BLaER1 (cell line): ENCODE measurements at regions not wholly inside any gene's neighbourhood (a gene's known extent, or its start where the extent isn't known, plus 50 kb on each side); places are given as distances from the start of the nearest gene placed in this dataset.
"Not testable (repeated sequence)": the region's sequence is repeated elsewhere in the genome, so short reads cannot be mapped to it uniquely, and the experiment has no call there.

Source experiments
- H3K27ac ChIP-seq: shearing (Covaris generic); formaldehyde crosslinking; 2 replicates; pipeline ENCODE4 v1.8.1; 2022
- H3K27me3 ChIP-seq: shearing (Covaris generic); formaldehyde crosslinking; 2 replicates; pipeline ENCODE4 v1.8.1; 2022
- H3K36me3 ChIP-seq: shearing (Covaris generic); formaldehyde crosslinking; 2 replicates; pipeline ENCODE4 v1.8.1; 2022
- H3K4me1 ChIP-seq: shearing (Covaris generic); formaldehyde crosslinking; 2 replicates; pipeline ENCODE4 v1.8.1; 2022
- H3K4me2 ChIP-seq: shearing (Covaris generic); formaldehyde crosslinking; 2 replicates; pipeline ENCODE4 v1.8.1; 2022
- H3K4me3 ChIP-seq: shearing (Covaris generic); formaldehyde crosslinking; 2 replicates; pipeline ENCODE4 v1.8.1; 2022
- H3K9ac ChIP-seq: shearing (Covaris generic); formaldehyde crosslinking; 2 replicates; pipeline ENCODE4 v1.8.1; 2022
- H3K9me3 ChIP-seq: shearing (Covaris generic); formaldehyde crosslinking; 2 replicates; pipeline ENCODE4 v1.8.1; 2022
- H4K20me1 ChIP-seq: shearing (Covaris generic); formaldehyde crosslinking; 2 replicates; pipeline ENCODE4 v1.8.1; 2022
- Cebpa-rat ChIP-seq: shearing (Covaris generic); IDR thresholded peaks from 2 replicates; pipeline ENCODE4 v1.8.1; 2022

DNA sequence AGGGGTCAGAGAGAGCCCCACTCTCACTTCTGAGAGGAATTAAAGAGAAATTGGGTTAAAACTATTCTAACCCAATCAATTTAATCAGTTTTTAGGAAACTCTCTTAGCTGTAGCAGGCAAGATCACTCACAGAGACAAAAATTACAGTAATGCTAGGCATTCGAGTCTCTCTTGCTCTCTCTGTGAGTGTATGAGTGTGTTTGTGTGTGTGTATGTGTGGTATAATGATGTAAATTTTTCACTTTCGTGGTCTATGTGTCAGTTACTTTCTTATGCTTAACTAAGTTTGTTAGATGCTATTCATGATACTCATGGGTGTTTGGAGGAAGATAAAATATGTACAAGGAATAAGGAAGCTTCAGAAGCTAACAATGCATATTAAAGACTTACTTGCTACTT is 131.3 kb downstream of the FASLG start:
- Histone ChIP-seq H3K36me3 (no peaks in the 10 kb centered on the region), H3K4me1 (no peaks in the 10 kb centered on the region), H4K20me1 (no peaks in the 10 kb centered on the region), H3K27me3 (no peaks in the 10 kb centered on the region), H3K27ac (no peak overlapping the region), H3K4me3 (no peak overlapping the region), H3K9me3 (no peaks in the 10 kb centered on the region), H3K9ac (no peak overlapping the region), H3K4me2 (no peak overlapping the region)
- no peak for TF ChIP-seq Cebpa-rat

DNA sequence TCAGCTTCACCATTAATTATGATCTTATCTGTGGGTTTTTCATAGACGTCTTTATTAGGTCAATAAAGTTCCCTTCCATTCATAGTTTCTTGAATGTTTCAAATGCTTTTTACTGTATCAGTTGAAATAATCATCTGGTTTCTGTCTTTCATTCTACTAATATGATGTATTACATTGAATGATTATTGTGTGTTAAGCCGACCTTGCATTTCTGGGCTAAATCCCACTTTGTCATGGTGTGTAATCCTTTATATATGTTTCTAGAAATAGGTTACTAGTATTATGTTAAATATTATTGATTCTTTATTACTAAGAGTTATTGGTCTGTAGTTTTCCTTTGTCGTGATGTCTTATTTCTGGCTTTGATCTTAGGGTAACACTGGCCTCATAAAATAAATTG is 134.9 kb downstream of the FASLG start:
- H3K9ac ChIP-seq: no peak overlapping the region
- H3K27ac ChIP-seq: no peak overlapping the region
- H4K20me1 ChIP-seq: no peaks in the 10 kb centered on the region
- H3K4me2 ChIP-seq: no peak overlapping the region
- H3K27me3 ChIP-seq: no peaks in the 10 kb centered on the region
- H3K4me3 ChIP-seq: no peak overlapping the region
- TF ChIP-seq Cebpa-rat: no peak
- no peaks in the 10 kb centered on the region for H3K4me1 ChIP-seq
- H3K36me3 ChIP-seq: no peaks in the 10 kb centered on the region
- H3K9me3 ChIP-seq: no peaks in the 10 kb centered on the region

DNA sequence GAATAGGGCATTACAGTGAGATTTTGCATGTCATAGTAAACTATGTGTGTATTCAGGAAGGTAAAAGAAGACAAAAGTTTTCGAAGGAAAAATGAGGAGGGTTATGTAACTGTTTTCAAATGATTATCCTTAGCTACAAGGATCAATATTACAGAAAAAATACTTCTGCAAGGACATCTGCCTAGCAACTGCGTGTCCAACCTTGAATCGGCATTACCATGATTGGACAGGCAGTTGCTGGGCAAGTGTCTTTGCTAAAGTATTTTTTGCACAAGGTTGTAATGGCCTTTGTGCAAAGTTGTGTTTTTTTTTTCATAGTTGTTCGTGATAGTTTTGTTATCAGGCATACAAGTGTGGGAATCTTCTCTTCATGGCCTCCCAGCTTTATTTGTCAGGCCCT is 136.8 kb downstream of the FASLG start:
- Histone ChIP-seq H3K9me3 (no peaks in the 10 kb centered on the region), H3K36me3 (no peaks in the 10 kb centered on the region), H3K27me3 (no peaks in the 10 kb centered on the region), H3K4me1 (no peaks in the 10 kb centered on the region), H3K27ac (no peak overlapping the region), H3K4me2 (no peak overlapping the region), H4K20me1 (no peaks in the 10 kb centered on the region), H3K4me3 (no peak overlapping the region), H3K9ac (no peak overlapping the region)
- TF ChIP-seq Cebpa-rat: no peak

DNA sequence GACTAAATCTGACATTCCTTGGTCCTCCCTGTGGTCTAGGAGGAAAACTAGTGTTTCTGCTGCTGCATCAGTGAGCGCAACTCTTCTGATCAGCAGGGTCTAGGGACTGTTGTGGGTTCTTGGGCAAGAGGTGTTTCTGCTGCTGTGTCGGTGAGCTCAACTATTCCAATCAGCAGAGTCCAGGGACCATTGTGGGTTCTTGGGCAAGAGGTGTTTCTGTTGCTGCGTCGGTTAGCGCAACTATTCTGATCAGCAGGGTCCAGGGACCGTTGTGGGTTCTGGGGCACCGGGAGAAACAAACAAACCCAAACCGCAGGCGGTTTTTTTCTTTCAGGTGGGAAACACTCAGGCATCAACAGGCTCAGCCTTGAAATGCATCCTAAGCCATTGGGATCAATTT is 140.9 kb downstream of the FASLG start:
- H3K4me1 ChIP-seq, H3K36me3 ChIP-seq, H3K4me3 ChIP-seq, H3K9ac ChIP-seq, H3K27ac ChIP-seq, H3K4me2 ChIP-seq, H4K20me1 ChIP-seq, H3K27me3 ChIP-seq: not testable (repeated sequence)
- peaks cover 20% of the 10 kb centered on the region for H3K9me3 ChIP-seq

DNA sequence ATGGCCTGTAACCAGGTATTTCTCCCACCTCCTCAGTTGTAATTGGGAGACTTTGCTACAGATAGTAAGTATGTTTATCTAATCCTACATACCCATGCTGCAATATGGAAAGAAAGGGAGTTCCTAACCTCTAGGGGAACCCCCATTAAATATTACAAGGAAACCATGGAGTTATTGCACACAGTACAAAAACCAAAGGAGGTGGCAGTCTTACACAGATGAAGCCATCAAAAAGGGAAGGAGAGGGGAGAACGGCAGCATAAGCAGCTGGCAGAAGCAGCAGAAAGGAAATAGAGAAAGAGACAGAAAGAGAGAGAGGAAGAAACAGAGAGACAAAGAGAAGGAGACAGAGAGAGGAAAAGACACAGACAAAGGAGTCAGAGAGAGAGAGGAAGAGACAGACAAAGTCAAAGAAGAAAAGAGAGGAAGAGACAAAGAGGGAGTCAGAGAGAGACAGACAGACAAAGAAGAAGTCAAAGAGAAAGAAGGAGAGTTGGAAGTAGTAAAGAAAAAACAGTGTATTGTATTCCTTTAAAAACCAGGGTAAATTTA is 142.9 kb downstream of the FASLG start:
- Histone ChIP-seq H3K4me1 (no peaks in the 10 kb centered on the region), H3K9me3 (peaks cover 20% of the 10 kb centered on the region), H3K27me3 (no peaks in the 10 kb centered on the region), H3K36me3 (no peaks in the 10 kb centered on the region), H3K9ac (no peak overlapping the region), H3K27ac (no peak overlapping the region), H3K4me2 (no peak overlapping the region), H3K4me3 (no peak overlapping the region), H4K20me1 (no peaks in the 10 kb centered on the region)
- TF ChIP-seq Cebpa-rat: no peak

DNA sequence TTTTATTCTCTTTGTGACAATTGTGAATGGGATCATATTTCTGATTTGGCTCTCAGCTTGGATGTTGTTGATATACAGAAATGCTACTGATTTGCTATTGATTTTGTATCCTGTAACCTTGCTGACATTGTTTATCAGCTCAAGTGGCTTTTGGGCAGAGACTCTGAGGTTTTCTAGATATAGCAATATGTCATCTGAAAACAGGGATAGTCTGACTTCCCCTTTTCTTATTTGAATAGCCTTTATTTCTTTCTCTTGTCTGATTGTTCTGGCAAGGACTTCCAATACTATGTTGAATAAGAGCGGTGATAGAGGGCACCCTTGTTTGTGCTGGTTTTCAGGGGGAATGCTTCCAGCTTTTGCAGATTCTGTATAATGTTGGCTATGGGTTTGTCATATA is 150.8 kb downstream of the FASLG start:
- Histone ChIP-seq H3K27me3 (no peaks in the 10 kb centered on the region), H3K9me3 (peaks cover 14% of the 10 kb centered on the region), H3K4me1 (no peaks in the 10 kb centered on the region), H3K4me3 (no peak overlapping the region), H3K4me2 (no peak overlapping the region), H3K27ac (no peak overlapping the region), H3K36me3 (no peaks in the 10 kb centered on the region), H3K9ac (no peak overlapping the region), H4K20me1 (no peaks in the 10 kb centered on the region)
- no peak for TF ChIP-seq Cebpa-rat

DNA sequence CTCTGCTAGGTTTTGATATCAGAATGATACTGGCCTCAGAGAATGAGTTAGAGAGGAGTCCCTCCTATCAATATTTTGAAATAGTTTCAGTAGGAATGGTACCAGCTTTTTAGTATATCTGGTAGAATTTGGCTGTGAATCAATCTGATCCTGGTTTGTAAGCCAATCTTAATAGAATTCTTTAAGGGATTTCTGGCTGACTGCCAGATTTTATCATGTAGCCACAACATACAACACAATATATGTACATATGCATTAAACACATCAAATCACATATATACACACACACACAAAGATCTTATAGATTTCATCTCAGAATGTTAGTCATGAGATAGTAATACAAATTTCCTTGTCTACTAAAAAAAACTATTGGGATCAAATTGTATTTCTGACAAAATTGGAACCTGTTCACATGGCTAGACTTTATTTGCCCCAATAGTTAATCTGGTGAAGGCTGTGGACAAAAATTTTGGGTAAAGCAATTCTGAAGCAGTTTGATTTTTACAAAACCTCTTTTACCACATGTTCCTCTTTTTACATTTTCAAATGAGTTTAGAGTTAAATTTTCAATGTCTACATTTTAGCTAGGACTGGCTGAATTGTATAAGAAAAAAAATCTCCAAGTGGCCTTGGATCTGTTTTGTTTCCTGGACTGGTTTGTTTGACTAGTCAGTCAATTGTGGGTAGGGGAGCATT is 151.7 kb downstream of the FASLG start:
- peaks cover 18% of the 10 kb centered on the region for H3K9me3 ChIP-seq
- no peaks in the 10 kb centered on the region for H3K27me3 ChIP-seq
- H3K36me3 ChIP-seq: no peaks in the 10 kb centered on the region
- no peak overlapping the region for H3K9ac ChIP-seq
- TF ChIP-seq Cebpa-rat: no peak
- no peak overlapping the region for H3K27ac ChIP-seq
- no peak overlapping the region for H3K4me2 ChIP-seq
- no peaks in the 10 kb centered on the region for H4K20me1 ChIP-seq
- no peaks in the 10 kb centered on the region for H3K4me1 ChIP-seq
- H3K4me3 ChIP-seq: no peak overlapping the region

DNA sequence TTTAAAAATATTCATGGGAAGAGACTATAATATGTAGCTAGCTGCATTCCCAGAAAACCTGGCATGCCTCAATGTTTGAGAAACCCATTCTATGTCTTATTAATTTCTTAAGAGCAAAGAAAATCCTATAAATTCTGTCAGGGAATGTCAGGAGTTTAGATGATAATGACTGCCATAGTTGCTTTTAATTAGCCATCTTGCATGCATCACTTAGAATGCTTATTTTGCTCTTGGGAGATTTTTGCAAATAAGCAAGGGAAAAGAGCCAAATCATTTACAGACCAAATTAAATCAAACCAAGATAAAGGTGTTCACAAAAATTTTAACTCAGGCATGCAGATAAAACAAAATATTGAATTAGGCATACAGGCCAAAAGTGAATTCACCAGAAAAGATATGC is 152.8 kb downstream of the FASLG start:
- Histone ChIP-seq H3K4me2 (no peak overlapping the region), H3K36me3 (no peaks in the 10 kb centered on the region), H3K9me3 (peaks cover 18% of the 10 kb centered on the region)

DNA sequence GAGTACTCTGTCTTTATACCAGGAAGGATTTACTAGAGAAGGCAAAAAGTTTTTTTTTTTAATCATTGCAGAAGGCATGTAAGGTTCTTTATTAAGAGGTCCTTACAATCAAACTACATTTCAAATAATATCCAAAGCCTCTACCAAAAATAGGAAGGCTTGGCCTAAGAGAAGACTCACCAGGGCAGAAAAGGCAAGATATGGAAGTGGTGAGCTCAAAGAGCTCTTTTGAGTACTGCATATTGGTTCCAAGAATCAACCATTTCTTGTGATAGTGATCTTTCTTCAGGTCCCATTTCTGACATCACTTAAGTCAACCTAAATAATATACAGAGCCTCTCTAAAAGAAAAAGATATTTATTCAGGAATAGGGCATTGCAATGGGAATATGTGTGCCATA is 153.2 kb downstream of the FASLG start:
- Histone ChIP-seq H3K4me3 (no peak overlapping the region), H3K36me3 (no peaks in the 10 kb centered on the region), H3K9ac (no peak overlapping the region), H3K9me3 (peaks cover 18% of the 10 kb centered on the region), H3K4me1 (no peaks in the 10 kb centered on the region), H3K27ac (no peak overlapping the region), H3K4me2 (no peak overlapping the region), H3K27me3 (no peaks in the 10 kb centered on the region), H4K20me1 (no peaks in the 10 kb centered on the region)
- TF ChIP-seq Cebpa-rat: no peak

More for the DNA sequence above, 152.8 kb downstream of the FASLG start:
- no peaks in the 10 kb centered on the region for H3K4me1 ChIP-seq
- no peaks in the 10 kb centered on the region for H4K20me1 ChIP-seq
- TF ChIP-seq Cebpa-rat: no peak
- H3K27me3 ChIP-seq: no peaks in the 10 kb centered on the region
- H3K9ac ChIP-seq: no peak overlapping the region
- no peak overlapping the region for H3K4me3 ChIP-seq
- H3K27ac ChIP-seq: no peak overlapping the region

DNA sequence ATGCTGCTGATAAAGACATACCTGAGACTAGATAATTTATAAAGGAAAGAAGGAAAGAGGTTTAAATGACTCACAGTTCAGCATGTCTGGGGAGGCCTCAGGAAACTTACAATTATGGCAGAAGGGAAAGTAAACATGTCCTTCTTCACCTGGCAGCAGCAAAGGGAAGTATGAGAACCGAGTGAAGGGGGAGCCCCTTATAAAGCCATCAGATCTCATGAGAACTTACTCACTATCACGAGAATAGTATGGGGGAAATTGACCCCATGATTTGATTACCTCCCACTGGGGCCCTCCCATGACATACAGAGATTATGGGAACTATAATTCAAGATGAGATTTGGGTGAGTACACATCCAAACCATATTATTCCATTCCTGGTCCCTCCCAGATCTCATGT is 154.4 kb downstream of the FASLG start:
- no peaks in the 10 kb centered on the region for H3K27me3 ChIP-seq
- H4K20me1 ChIP-seq: no peaks in the 10 kb centered on the region
- no peak overlapping the region for H3K4me2 ChIP-seq
- peaks cover 18% of the 10 kb centered on the region for H3K9me3 ChIP-seq
- TF ChIP-seq Cebpa-rat: no peak
- no peak overlapping the region for H3K4me3 ChIP-seq
- H3K27ac ChIP-seq: no peak overlapping the region
- no peaks in the 10 kb centered on the region for H3K36me3 ChIP-seq
- no peak overlapping the region for H3K9ac ChIP-seq
- peaks cover 10% of the 10 kb centered on the region for H3K4me1 ChIP-seq

DNA sequence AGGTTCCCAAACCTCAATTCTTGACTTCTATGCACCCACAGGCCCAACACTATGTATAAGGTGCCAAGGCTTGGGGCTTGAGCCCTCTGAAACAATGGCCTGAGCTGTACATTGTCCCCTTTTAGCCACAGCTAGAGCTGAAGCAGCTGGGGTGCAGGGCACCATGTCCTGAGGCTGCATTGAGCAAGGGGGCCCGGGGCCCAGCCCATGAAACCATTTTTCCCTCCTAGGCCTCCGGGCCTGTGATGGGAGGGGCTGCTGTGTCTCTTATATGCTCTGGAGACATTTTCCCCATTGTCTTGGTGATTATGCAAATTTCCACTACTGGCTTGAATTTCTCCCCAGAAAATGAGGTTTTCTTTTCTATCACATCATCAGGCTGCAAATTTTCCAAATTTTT is 155.5 kb downstream of the FASLG start:
- no peak overlapping the region for H3K9ac ChIP-seq
- no peaks in the 10 kb centered on the region for H4K20me1 ChIP-seq
- H3K27me3 ChIP-seq: no peaks in the 10 kb centered on the region
- H3K9me3 ChIP-seq: peaks cover 18% of the 10 kb centered on the region
- peaks cover 21% of the 10 kb centered on the region for H3K4me1 ChIP-seq
- no peak overlapping the region for H3K27ac ChIP-seq
- TF ChIP-seq Cebpa-rat: no peak
- no peaks in the 10 kb centered on the region for H3K36me3 ChIP-seq
- no peak overlapping the region for H3K4me3 ChIP-seq
- no peak overlapping the region for H3K4me2 ChIP-seq
